HepG2 (cell line): ENCODE measurements at regions not wholly inside any gene's neighbourhood (a gene's known extent, or its start where the extent isn't known, plus 50 kb on each side); places are given as distances from the start of the nearest gene placed in this dataset.
"Not testable (repeated sequence)": the region's sequence is repeated elsewhere in the genome, so short reads cannot be mapped to it uniquely, and the experiment has no call there.

Experiments
- MED8 ChIP-seq: sonication (generic); formaldehyde crosslinking; IDR thresholded peaks from 2 replicates; pipeline ENCODE4 v1.8.1; 2023; ENCODE audit warnings: mild to moderate bottlenecking, missing genetic modification reagents; ENCODE audit not compliant: insufficient replicate concordance
- POLR2A ChIP-seq, 2 experiments: IDR thresholded peaks; 2 replicates each; pipeline ENCODE4 v1.6.1; 2011; ENCODE audit warnings: low read depth in 2 of 2, low read length in 2 of 2, mild to moderate bottlenecking in 1 of 2, moderate library complexity in 1 of 2; ENCODE audit not compliant: insufficient read depth in 1 of 2
- SMARCE1 ChIP-seq: fragments of 450-650 bp; IDR thresholded peaks from 2 replicates; pipeline ENCODE4 v1.6.1; 2017; ENCODE audit warnings: borderline replicate concordance

- not testable (repeated sequence) for TF ChIP-seq POLR2A (IDR thresholded peaks at IDR 0.05; ENCODE audit: insufficient read depth in 1 of 2, low read depth in 2 of 2, low read length in 2 of 2); MED8 (CRISPR knock-in tag); SMARCE1
Measured at GRCh38 chr16:16549710-16550109, 170.8 kb downstream of the NPIPA7 start.
